ENCODE measurements at regions not wholly inside any gene's neighbourhood (a gene's known extent, or its start where the extent isn't known, plus 50 kb on each side); places are given as distances from the start of the nearest gene placed in this dataset.

GRCh38 chr7:17622451-17622850, 317.8 kb downstream of the SNX13 start:
- no peaks in the 10 kb centered on the region for H3K36me3 ChIP-seq (ENCODE audit: insufficient read depth, low read length)
- no peaks in the 10 kb centered on the region for H3K9me3 ChIP-seq (ENCODE audit: low read length)
- H3K4me3 ChIP-seq (ENCODE audit: low read length), result no peak overlapping the region
- no peaks in the 10 kb centered on the region for H3K27me3 ChIP-seq (ENCODE audit: insufficient read depth, low read length)
- no peak overlapping the region for H2AFZ ChIP-seq (ENCODE audit: low read depth, low read length)
- H3K4me1 ChIP-seq (ENCODE audit: insufficient read depth, low read length), result no peaks in the 10 kb centered on the region

GRCh38 chr7:17623546-17624185, 316.6 kb downstream of the SNX13 start:
- Histone ChIP-seq H3K4me1 (ENCODE audit: insufficient read depth, low read length) (no peaks in the 10 kb centered on the region), H3K9me3 (ENCODE audit: low read length) (no peaks in the 10 kb centered on the region), H3K36me3 (ENCODE audit: insufficient read depth, low read length) (no peaks in the 10 kb centered on the region), H2AFZ (ENCODE audit: low read depth, low read length) (no peak overlapping the region), H3K27me3 (ENCODE audit: insufficient read depth, low read length) (no peaks in the 10 kb centered on the region), H3K4me3 (ENCODE audit: low read length) (no peak overlapping the region)

- Histone ChIP-seq H3K27me3 (ENCODE audit: insufficient read depth, low read length) (no peaks in the 10 kb centered on the region), H3K4me3 (ENCODE audit: low read length) (no peak overlapping the region), H3K9me3 (ENCODE audit: low read length) (no peaks in the 10 kb centered on the region), H3K36me3 (ENCODE audit: insufficient read depth, low read length) (no peaks in the 10 kb centered on the region), H3K4me1 (ENCODE audit: insufficient read depth, low read length) (no peaks in the 10 kb centered on the region), H2AFZ (ENCODE audit: low read depth, low read length) (no peak overlapping the region)
Observed at GRCh38 chr7:17624379-17624778, 315.9 kb downstream of the SNX13 start.

GRCh38 chr7:17625043-17625442, 315.3 kb downstream of the SNX13 start:
- Histone ChIP-seq H3K27me3 (ENCODE audit: insufficient read depth, low read length) (no peaks in the 10 kb centered on the region), H2AFZ (ENCODE audit: low read depth, low read length) (no peak overlapping the region), H3K4me1 (ENCODE audit: insufficient read depth, low read length) (no peaks in the 10 kb centered on the region), H3K9me3 (ENCODE audit: low read length) (no peaks in the 10 kb centered on the region), H3K4me3 (ENCODE audit: low read length) (no peak overlapping the region), H3K36me3 (ENCODE audit: insufficient read depth, low read length) (no peaks in the 10 kb centered on the region)

GRCh38 chr7:17626235-17626634, 314.1 kb downstream of the SNX13 start:
- Histone ChIP-seq H3K9me3 (ENCODE audit: low read length) (no peaks in the 10 kb centered on the region), H3K4me1 (ENCODE audit: insufficient read depth, low read length) (no peaks in the 10 kb centered on the region), H3K27me3 (ENCODE audit: insufficient read depth, low read length) (no peaks in the 10 kb centered on the region)

GRCh38 chr7:17631061-17631460, 309.2 kb downstream of the SNX13 start:
- H3K9me3 ChIP-seq (ENCODE audit: low read length), result no peaks in the 10 kb centered on the region
- no peaks in the 10 kb centered on the region for H3K36me3 ChIP-seq (ENCODE audit: insufficient read depth, low read length)
- H3K27me3 ChIP-seq (ENCODE audit: insufficient read depth, low read length), result no peaks in the 10 kb centered on the region
- H3K4me3 ChIP-seq (ENCODE audit: low read length), result no peak overlapping the region
- H3K4me1 ChIP-seq (ENCODE audit: insufficient read depth, low read length), result no peaks in the 10 kb centered on the region
- no peak overlapping the region for H2AFZ ChIP-seq (ENCODE audit: low read depth, low read length)

More at GRCh38 chr7:17626235-17626634, 314.1 kb downstream of the SNX13 start:
- H2AFZ ChIP-seq (ENCODE audit: low read depth, low read length), result no peak overlapping the region
- H3K4me3 ChIP-seq (ENCODE audit: low read length), result no peak overlapping the region
- H3K36me3 ChIP-seq (ENCODE audit: insufficient read depth, low read length), result no peaks in the 10 kb centered on the region

GRCh38 chr7:17632384-17632783, 307.9 kb downstream of the SNX13 start:
- Histone ChIP-seq H2AFZ (ENCODE audit: low read depth, low read length) (no peak overlapping the region), H3K4me1 (ENCODE audit: insufficient read depth, low read length) (no peaks in the 10 kb centered on the region), H3K9me3 (ENCODE audit: low read length) (no peaks in the 10 kb centered on the region), H3K36me3 (ENCODE audit: insufficient read depth, low read length) (no peaks in the 10 kb centered on the region), H3K27me3 (ENCODE audit: insufficient read depth, low read length) (no peaks in the 10 kb centered on the region), H3K4me3 (ENCODE audit: low read length) (no peak overlapping the region)

GRCh38 chr7:17633067-17633466, 307.2 kb downstream of the SNX13 start:
- Histone ChIP-seq H2AFZ (ENCODE audit: low read depth, low read length) (no peak overlapping the region), H3K36me3 (ENCODE audit: insufficient read depth, low read length) (no peaks in the 10 kb centered on the region), H3K9me3 (ENCODE audit: low read length) (no peaks in the 10 kb centered on the region), H3K4me3 (ENCODE audit: low read length) (no peak overlapping the region), H3K27me3 (ENCODE audit: insufficient read depth, low read length) (no peaks in the 10 kb centered on the region), H3K4me1 (ENCODE audit: insufficient read depth, low read length) (no peaks in the 10 kb centered on the region)

- H3K36me3 ChIP-seq (ENCODE audit: insufficient read depth, low read length), result no peaks in the 10 kb centered on the region
- H3K9me3 ChIP-seq (ENCODE audit: low read length), result no peaks in the 10 kb centered on the region
- no peak overlapping the region for H2AFZ ChIP-seq (ENCODE audit: low read depth, low read length)
- peaks cover 11% of the 10 kb centered on the region for H3K4me1 ChIP-seq (ENCODE audit: insufficient read depth, low read length)
- H3K4me3 ChIP-seq (ENCODE audit: low read length), result no peak overlapping the region
- no peaks in the 10 kb centered on the region for H3K27me3 ChIP-seq (ENCODE audit: insufficient read depth, low read length)
Observed at GRCh38 chr7:17638727-17639126, 301.6 kb downstream of the SNX13 start.

GRCh38 chr7:17640730-17641377, 299.4 kb downstream of the SNX13 start:
- H2AFZ ChIP-seq (ENCODE audit: low read depth, low read length), result no peak overlapping the region
- H3K9me3 ChIP-seq (ENCODE audit: low read length), result no peaks in the 10 kb centered on the region
- no peaks in the 10 kb centered on the region for H3K36me3 ChIP-seq (ENCODE audit: insufficient read depth, low read length)
- H3K27me3 ChIP-seq (ENCODE audit: insufficient read depth, low read length), result no peaks in the 10 kb centered on the region
- H3K4me1 ChIP-seq (ENCODE audit: insufficient read depth, low read length), result peaks cover 11% of the 10 kb centered on the region
- H3K4me3 ChIP-seq (ENCODE audit: low read length), result no peak overlapping the region

GRCh38 chr7:17645500-17645899, 294.8 kb downstream of the SNX13 start:
- H3K27me3 ChIP-seq (ENCODE audit: insufficient read depth, low read length), result no peaks in the 10 kb centered on the region
- no peaks in the 10 kb centered on the region for H3K4me1 ChIP-seq (ENCODE audit: insufficient read depth, low read length)
- H3K4me3 ChIP-seq (ENCODE audit: low read length), result no peak overlapping the region
- no peaks in the 10 kb centered on the region for H3K36me3 ChIP-seq (ENCODE audit: insufficient read depth, low read length)
- no peaks in the 10 kb centered on the region for H3K9me3 ChIP-seq (ENCODE audit: low read length)
- H2AFZ ChIP-seq (ENCODE audit: low read depth, low read length), result no peak overlapping the region

- Histone ChIP-seq H2AFZ (ENCODE audit: low read depth, low read length) (no peak overlapping the region), H3K36me3 (ENCODE audit: insufficient read depth, low read length) (no peaks in the 10 kb centered on the region), H3K9me3 (ENCODE audit: low read length) (no peaks in the 10 kb centered on the region), H3K27me3 (ENCODE audit: insufficient read depth, low read length) (no peaks in the 10 kb centered on the region), H3K4me3 (ENCODE audit: low read length) (no peak overlapping the region), H3K4me1 (ENCODE audit: insufficient read depth, low read length) (no peaks in the 10 kb centered on the region)
Observed at GRCh38 chr7:17646253-17646956, 293.9 kb downstream of the SNX13 start.

- no peaks in the 10 kb centered on the region for H3K9me3 ChIP-seq (ENCODE audit: low read length)
- no peaks in the 10 kb centered on the region for H3K36me3 ChIP-seq (ENCODE audit: insufficient read depth, low read length)
- no peak overlapping the region for H2AFZ ChIP-seq (ENCODE audit: low read depth, low read length)
- H3K4me3 ChIP-seq (ENCODE audit: low read length), result no peak overlapping the region
- H3K4me1 ChIP-seq (ENCODE audit: insufficient read depth, low read length), result no peaks in the 10 kb centered on the region
- H3K27me3 ChIP-seq (ENCODE audit: insufficient read depth, low read length), result no peaks in the 10 kb centered on the region
Observed at GRCh38 chr7:17651341-17651740, 289.0 kb downstream of the SNX13 start.

Measured in neuron (in vitro differentiated cells).